Hepatocyte (in vitro differentiated cells): ENCODE measurements at regions not wholly inside any gene's neighbourhood (a gene's known extent, or its start where the extent isn't known, plus 50 kb on each side); places are given as distances from the start of the nearest gene placed in this dataset.

Experiments
- DNase-seq: peaks from one replicate; pipeline ENCODE4 v3.0.0-alpha.2; 2016; ENCODE audit warnings: low spot score
- H2AFZ ChIP-seq: fragments of 200-600 bp; sonication (generic); 2 replicates; pipeline ENCODE4 v1.6.0; 2016; ENCODE audit warnings: antibody characterized with exemption, mild to moderate bottlenecking
- H3K27ac ChIP-seq: fragments of 200-600 bp; sonication (generic); 2 replicates; pipeline ENCODE4 v1.5.1; 2016; ENCODE audit warnings: mild to moderate bottlenecking
- H3K27me3 ChIP-seq: fragments of 200-600 bp; sonication (generic); 2 replicates; pipeline ENCODE4 v1.6.1; 2016
- H3K36me3 ChIP-seq: fragments of 200-600 bp; sonication (generic); replicated peaks from 2 replicates; pipeline ENCODE4 v1.5.1; 2016; ENCODE audit warnings: low read depth; ENCODE audit not compliant: insufficient read depth
- H3K4me1 ChIP-seq: fragments of 200-600 bp; sonication (generic); 2 replicates; pipeline ENCODE4 v1.5.1; 2016; ENCODE audit warnings: mild to moderate bottlenecking, moderate library complexity; ENCODE audit not compliant: insufficient read depth
- H3K4me2 ChIP-seq: fragments of 200-600 bp; sonication (generic); 2 replicates; pipeline ENCODE4 v1.6.0; 2016
- H3K4me3 ChIP-seq: fragments of 200-600 bp; sonication (generic); 2 replicates; pipeline ENCODE4 v1.5.1; 2016; ENCODE audit warnings: mild to moderate bottlenecking
- H3K79me2 ChIP-seq: fragments of 200-600 bp; sonication (generic); 2 replicates; pipeline ENCODE4 v1.6.0; 2017; ENCODE audit warnings: mild to moderate bottlenecking
- H3K9me2 ChIP-seq: fragments of 200-600 bp; sonication (generic); replicated peaks from 2 replicates; pipeline ENCODE4 v1.6.0; 2017; ENCODE audit warnings: mild to moderate bottlenecking; ENCODE audit not compliant: insufficient read depth
- H3K9me3 ChIP-seq: fragments of 200-600 bp; sonication (generic); 2 replicates; pipeline ENCODE4 v1.5.1; 2016; ENCODE audit warnings: low read depth, mild to moderate bottlenecking
- H4K20me1 ChIP-seq: fragments of 200-600 bp; sonication (generic); 2 replicates; pipeline ENCODE4 v1.6.0; 2016; ENCODE audit warnings: mild to moderate bottlenecking; ENCODE audit not compliant: insufficient read depth, poor library complexity, severe bottlenecking
- EZH2 ChIP-seq: fragments of 200-600 bp; sonication (generic); IDR thresholded peaks from 2 replicates; pipeline ENCODE4 v1.6.1; 2016; ENCODE audit warnings: antibody characterized with exemption, mild to moderate bottlenecking, borderline replicate concordance
- EZH2phosphoT487 ChIP-seq: fragments of 200-600 bp; sonication (generic); IDR thresholded peaks from one replicate; pipeline ENCODE4 v1.6.1; 2018; ENCODE audit warnings: antibody characterized with exemption, mild to moderate bottlenecking, low read depth, moderate library complexity; ENCODE audit not compliant: unreplicated experiment, severe bottlenecking
- WGBS: methylation state at CpG from one replicate; pipeline ENCODE4 v1.1.6; 2016; ENCODE audit warnings: low lambda C conversion rate; ENCODE audit errors: missing lambda C conversion rate; 5-methylcytosine and 5-hydroxymethylcytosine counted together
- TF ChIP-seq, protein P1 (sequence below): fragments of 200-600 bp; sonication (generic); IDR thresholded peaks from 2 replicates; pipeline ENCODE4 v1.5.1; 2016; ENCODE audit warnings: antibody characterized with exemption, mild to moderate bottlenecking; ENCODE audit not compliant: poor library complexity

DNA sequence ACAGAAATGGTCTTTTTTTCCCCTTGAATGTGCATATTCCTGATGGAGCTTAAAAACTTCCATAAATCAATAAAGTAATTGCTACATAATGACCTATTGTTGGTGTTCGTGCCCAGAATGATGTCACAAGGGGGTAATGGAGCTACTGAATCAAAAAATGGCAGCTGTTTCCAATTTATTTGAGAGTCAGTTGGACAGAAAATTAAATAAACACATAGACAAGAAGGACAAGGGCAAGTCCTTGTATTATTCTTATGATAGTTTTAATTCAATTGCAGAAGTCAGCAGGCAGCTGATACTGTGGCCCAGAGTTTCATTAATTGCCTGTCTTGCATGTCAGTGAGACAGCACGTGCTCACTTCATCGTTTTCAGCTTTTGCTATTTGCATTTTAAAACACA, 473.5 kb downstream of the ETNK1 start:
- H4K20me1 ChIP-seq = no peaks in the 10 kb centered on the region
- H3K9me3 ChIP-seq = no peaks in the 10 kb centered on the region
- no peaks in the 10 kb centered on the region for H3K4me1 ChIP-seq
- no peak overlapping the region for H2AFZ ChIP-seq
- 54% methylated on average over 3 of the region's 3 CpGs for WGBS
- H3K4me3 ChIP-seq = no peak overlapping the region
- no peak overlapping the region for H3K4me2 ChIP-seq
- no peaks in the 10 kb centered on the region for H3K36me3 ChIP-seq
- no peak for DNase-seq
- no peaks in the 10 kb centered on the region for H3K27me3 ChIP-seq
- TF ChIP-seq EZH2phosphoT487 (no peak), EZH2 (no peak)
- TF ChIP-seq, protein P1, sequence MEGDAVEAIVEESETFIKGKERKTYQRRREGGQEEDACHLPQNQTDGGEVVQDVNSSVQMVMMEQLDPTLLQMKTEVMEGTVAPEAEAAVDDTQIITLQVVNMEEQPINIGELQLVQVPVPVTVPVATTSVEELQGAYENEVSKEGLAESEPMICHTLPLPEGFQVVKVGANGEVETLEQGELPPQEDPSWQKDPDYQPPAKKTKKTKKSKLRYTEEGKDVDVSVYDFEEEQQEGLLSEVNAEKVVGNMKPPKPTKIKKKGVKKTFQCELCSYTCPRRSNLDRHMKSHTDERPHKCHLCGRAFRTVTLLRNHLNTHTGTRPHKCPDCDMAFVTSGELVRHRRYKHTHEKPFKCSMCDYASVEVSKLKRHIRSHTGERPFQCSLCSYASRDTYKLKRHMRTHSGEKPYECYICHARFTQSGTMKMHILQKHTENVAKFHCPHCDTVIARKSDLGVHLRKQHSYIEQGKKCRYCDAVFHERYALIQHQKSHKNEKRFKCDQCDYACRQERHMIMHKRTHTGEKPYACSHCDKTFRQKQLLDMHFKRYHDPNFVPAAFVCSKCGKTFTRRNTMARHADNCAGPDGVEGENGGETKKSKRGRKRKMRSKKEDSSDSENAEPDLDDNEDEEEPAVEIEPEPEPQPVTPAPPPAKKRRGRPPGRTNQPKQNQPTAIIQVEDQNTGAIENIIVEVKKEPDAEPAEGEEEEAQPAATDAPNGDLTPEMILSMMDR = no peak
- H3K79me2 ChIP-seq = no peaks in the 10 kb centered on the region
- H3K27ac ChIP-seq = no peak overlapping the region
- no peaks in the 10 kb centered on the region for H3K9me2 ChIP-seq

DNA sequence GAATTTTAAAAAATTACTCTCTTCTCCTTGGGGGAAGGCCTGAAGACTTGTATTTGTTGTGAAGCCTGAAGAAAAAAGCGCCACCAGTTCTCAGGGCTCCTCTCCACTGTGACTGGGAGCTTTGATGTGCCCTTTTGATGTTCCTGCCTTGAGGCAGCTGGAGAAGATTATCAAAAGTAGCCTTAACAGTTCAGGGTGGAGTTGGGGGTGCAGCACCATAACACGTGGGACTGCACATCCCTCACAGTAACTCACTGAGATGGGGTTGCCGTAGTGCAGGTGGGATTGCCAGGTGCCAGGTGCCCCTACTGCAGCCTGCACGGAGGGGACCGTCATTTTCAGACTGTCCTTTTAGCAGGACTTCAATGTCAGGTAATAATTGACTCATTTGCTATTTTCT, 474.1 kb downstream of the ETNK1 start:
- H3K9me3 ChIP-seq = no peaks in the 10 kb centered on the region
- H3K4me1 ChIP-seq = no peaks in the 10 kb centered on the region
- H3K36me3 ChIP-seq = no peaks in the 10 kb centered on the region
- H2AFZ ChIP-seq = no peak overlapping the region
- WGBS = 66% methylated on average over 5 of the region's 5 CpGs
- no peaks in the 10 kb centered on the region for H4K20me1 ChIP-seq
- H3K4me3 ChIP-seq = no peak overlapping the region
- no peak overlapping the region for H3K27ac ChIP-seq
- no peaks in the 10 kb centered on the region for H3K27me3 ChIP-seq
- no peak for DNase-seq
- no peak overlapping the region for H3K4me2 ChIP-seq
- no peaks in the 10 kb centered on the region for H3K9me2 ChIP-seq
- H3K79me2 ChIP-seq = no peaks in the 10 kb centered on the region
- TF ChIP-seq EZH2phosphoT487 (no peak), EZH2 (no peak)
- TF ChIP-seq, protein P1 = no peak

DNA sequence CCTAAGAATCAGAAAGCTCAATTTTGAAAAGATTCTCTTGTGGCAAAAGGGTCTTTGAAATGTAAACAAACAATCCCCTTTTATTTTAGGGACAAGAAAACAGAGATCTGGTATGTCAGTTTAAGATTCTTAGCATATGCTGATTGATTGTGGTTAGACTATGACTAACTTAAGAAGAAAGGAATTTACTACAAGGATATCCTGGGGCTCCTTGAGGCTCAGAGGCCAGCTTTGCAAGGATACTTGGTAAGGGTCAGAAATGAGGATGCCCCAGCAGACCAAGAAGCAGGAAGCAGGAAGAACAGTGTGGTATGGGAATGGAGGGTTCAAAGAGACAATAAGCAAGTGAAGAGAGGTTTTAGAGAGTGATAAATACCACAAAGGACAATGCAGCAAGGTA, 474.6 kb downstream of the ETNK1 start:
- no peak for DNase-seq
- Histone ChIP-seq H3K27me3 (no peaks in the 10 kb centered on the region), H2AFZ (no peak overlapping the region), H3K36me3 (no peaks in the 10 kb centered on the region), H3K9me2 (no peaks in the 10 kb centered on the region), H3K9me3 (no peaks in the 10 kb centered on the region), H3K79me2 (no peaks in the 10 kb centered on the region), H3K4me2 (no peak overlapping the region), H3K27ac (no peak overlapping the region), H4K20me1 (no peaks in the 10 kb centered on the region), H3K4me3 (no peak overlapping the region), H3K4me1 (no peaks in the 10 kb centered on the region)
- TF ChIP-seq EZH2 = no peak
- no peak for TF ChIP-seq EZH2phosphoT487
- TF ChIP-seq, protein P1 = no peak

DNA sequence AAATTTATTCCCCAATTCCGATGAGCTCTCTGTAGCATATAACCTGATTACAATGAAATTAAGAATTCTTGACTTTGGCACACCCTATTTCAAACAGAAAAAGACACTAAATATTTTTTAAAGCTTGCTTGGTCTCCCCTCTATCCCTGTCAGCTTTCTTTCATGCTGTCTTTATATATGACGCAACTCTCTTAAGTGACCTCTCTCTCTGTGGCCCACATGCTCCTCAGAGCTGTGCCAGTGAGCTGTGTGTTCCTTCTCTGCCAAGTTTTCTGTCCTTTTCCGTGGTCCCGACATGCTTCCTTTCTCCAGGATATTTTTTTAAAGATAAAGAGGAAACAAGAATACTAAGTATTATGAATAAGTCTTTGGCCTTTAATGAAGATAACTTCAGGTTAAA, 484.0 kb downstream of the ETNK1 start:
- Histone ChIP-seq H3K4me2 (no peak overlapping the region), H2AFZ (no peak overlapping the region), H3K79me2 (no peaks in the 10 kb centered on the region), H3K36me3 (no peaks in the 10 kb centered on the region), H3K4me1 (no peaks in the 10 kb centered on the region), H3K4me3 (no peak overlapping the region), H4K20me1 (no peaks in the 10 kb centered on the region), H3K27me3 (no peaks in the 10 kb centered on the region), H3K9me2 (no peaks in the 10 kb centered on the region), H3K9me3 (no peaks in the 10 kb centered on the region), H3K27ac (no peak overlapping the region)
- TF ChIP-seq EZH2phosphoT487 (no peak), EZH2 (no peak)
- TF ChIP-seq, protein P1 = no peak
- no peak for DNase-seq
- 93% methylated on average over 4 of the region's 4 CpGs for WGBS
